Epithelial cell of esophagus (primary cell): ENCODE measurements at regions not wholly inside any gene's neighbourhood (a gene's known extent, or its start where the extent isn't known, plus 50 kb on each side); places are given as distances from the start of the nearest gene placed in this dataset.

ENCODE experiments used
- DNase-seq: peaks from one replicate; pipeline ENCODE4 v3.0.0; 2010; ENCODE audit warnings: low read depth
- H3K4me3 ChIP-seq: 2 replicates; pipeline ENCODE4 v1.5.1; 2011; ENCODE audit warnings: mild to moderate bottlenecking, low read length, control low read depth
- CTCF ChIP-seq: IDR thresholded peaks from 2 replicates; pipeline ENCODE4 v1.5.1; 2011; ENCODE audit warnings: low read depth, mild to moderate bottlenecking, low read length, control low read depth, inconsistent platforms; ENCODE audit not compliant: insufficient read depth; ENCODE audit errors: missing control alignments

GRCh38 chr12:67852701-67853100 lies 136.5 kb upstream of the IFNG-AS1 start:
- no peak overlapping the region for H3K4me3 ChIP-seq
- DNase-seq, result no peak
- TF ChIP-seq CTCF, result no peak

- DNase-seq, result no peak
- H3K4me3 ChIP-seq, result no peak overlapping the region
- no peak for TF ChIP-seq CTCF
These were observed 136.0 kb upstream of the IFNG-AS1 start for GRCh38 chr12:67853204-67853603.

GRCh38 chr12:67854351-67854750 lies 134.9 kb upstream of the IFNG-AS1 start:
- peak; percentile 19 for DNase-seq
- TF ChIP-seq CTCF, result no peak
- H3K4me3 ChIP-seq, result no peak overlapping the region

DNA sequence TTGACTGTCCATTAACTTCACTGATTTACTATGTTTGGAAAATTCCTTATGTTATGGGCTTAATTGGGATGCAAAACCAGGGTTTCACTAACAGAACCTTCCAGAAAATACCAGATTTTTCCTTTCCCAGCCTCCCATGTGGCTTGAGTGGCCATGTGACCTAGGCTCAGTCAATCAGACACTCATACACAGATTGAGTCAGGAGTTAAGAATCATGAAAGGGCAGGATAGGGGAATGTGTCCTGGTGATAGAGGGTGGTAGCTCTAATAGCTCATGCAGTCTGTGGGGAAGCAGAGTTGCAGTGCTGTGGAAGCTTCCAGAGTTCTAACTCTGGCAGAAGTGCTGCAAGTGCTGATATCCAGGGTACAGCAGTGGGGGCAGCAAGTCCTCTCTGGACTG lies 134.1 kb upstream of the IFNG-AS1 start:
- DNase-seq, result no peak
- H3K4me3 ChIP-seq, result no peak overlapping the region
- TF ChIP-seq CTCF, result no peak

DNA sequence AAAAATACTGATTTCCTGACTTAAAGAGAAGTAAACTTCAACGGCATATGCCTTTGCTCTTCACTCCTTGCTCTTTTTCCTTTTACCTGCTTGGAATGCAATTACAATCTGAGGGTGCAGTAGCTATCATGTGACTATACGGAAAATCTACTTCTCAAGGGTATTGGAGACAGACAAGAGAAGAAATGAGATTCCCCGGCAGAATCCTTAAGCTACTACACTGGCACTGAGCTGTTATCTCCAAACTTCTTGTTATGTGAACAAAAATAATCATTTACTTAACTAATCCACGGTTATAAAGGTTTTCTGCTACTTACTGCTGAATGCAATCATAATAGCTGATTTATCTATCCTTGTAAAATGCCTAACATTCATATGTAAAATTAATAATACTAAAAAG lies 118.0 kb upstream of the IFNG-AS1 start:
- DNase-seq, result no peak
- TF ChIP-seq CTCF, result no peak
- no peak overlapping the region for H3K4me3 ChIP-seq

DNA sequence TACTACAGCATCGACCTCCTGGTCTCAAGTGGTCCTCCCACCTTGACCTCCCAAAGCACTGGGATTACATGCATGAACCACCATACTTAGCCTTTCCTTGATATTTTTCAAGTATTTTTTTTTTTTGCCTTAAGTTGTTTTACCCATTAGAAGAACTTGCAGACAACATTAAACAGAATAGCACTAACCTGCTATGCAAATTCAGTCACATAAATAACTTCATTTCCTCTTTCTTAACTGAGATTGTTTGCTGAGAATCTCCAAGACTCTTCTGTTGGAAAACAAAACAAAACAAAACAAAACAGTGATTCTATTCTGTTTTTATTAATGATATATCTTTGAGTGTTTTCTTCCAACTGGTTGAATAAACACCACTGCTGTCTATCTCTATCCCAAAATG lies 115.9 kb upstream of the IFNG-AS1 start:
- no peak for TF ChIP-seq CTCF
- DNase-seq, result no peak
- H3K4me3 ChIP-seq, result no peak overlapping the region

- DNase-seq, result no peak
- no peak for TF ChIP-seq CTCF
These were observed 112.8 kb upstream of the IFNG-AS1 start for GRCh38 chr12:67876305-67876915.

More at GRCh38 chr12:67876305-67876915, 112.8 kb upstream of the IFNG-AS1 start:
- no peak overlapping the region for H3K4me3 ChIP-seq
